GM12874 (cell line): ENCODE measurements at regions not wholly inside any gene's neighbourhood (a gene's known extent, or its start where the extent isn't known, plus 50 kb on each side); places are given as distances from the start of the nearest gene placed in this dataset.

Experiments
- CTCF ChIP-seq: IDR thresholded peaks from 2 replicates; pipeline ENCODE4 v1.5.1; 2011; ENCODE audit warnings: low read depth, mild to moderate bottlenecking, control low read depth, low read length, moderate library complexity; ENCODE audit not compliant: insufficient read depth

- TF ChIP-seq CTCF = no peak
Observed at GRCh38 chr1:39085174-39085573, 59.0 kb downstream of the NDUFS5 start.

GRCh38 chr1:39086386-39086785 lies 60.2 kb downstream of the NDUFS5 start:
- TF ChIP-seq CTCF = no peak

GRCh38 chr1:39086865-39087409 lies 60.8 kb downstream of the NDUFS5 start:
- TF ChIP-seq CTCF = no peak

- TF ChIP-seq CTCF = no peak
Observed at GRCh38 chr1:39087435-39087834, 61.3 kb downstream of the NDUFS5 start.

- TF ChIP-seq CTCF = no peak
Observed at GRCh38 chr1:39088658-39089057, 62.5 kb downstream of the NDUFS5 start.

GRCh38 chr1:39089931-39090521 lies 63.9 kb downstream of the NDUFS5 start:
- TF ChIP-seq CTCF = no peak

GRCh38 chr1:39090757-39091380 lies 64.7 kb downstream of the NDUFS5 start:
- TF ChIP-seq CTCF = no peak
